Ammon's horn (tissue), 1 donor: ENCODE measurements at regions not wholly inside any gene's neighbourhood (a gene's known extent, or its start where the extent isn't known, plus 50 kb on each side); places are given as distances from the start of the nearest gene placed in this dataset.

Experiments used
- DNase-seq: peaks from one replicate; pipeline ENCODE4 v3.0.0-alpha.2; 2016; ENCODE audit warnings: low spot score

GRCh38 chr17:72501404-72502370 is 380.9 kb downstream of the SOX9 start:
- peak; percentile 74 for DNase-seq

DNA sequence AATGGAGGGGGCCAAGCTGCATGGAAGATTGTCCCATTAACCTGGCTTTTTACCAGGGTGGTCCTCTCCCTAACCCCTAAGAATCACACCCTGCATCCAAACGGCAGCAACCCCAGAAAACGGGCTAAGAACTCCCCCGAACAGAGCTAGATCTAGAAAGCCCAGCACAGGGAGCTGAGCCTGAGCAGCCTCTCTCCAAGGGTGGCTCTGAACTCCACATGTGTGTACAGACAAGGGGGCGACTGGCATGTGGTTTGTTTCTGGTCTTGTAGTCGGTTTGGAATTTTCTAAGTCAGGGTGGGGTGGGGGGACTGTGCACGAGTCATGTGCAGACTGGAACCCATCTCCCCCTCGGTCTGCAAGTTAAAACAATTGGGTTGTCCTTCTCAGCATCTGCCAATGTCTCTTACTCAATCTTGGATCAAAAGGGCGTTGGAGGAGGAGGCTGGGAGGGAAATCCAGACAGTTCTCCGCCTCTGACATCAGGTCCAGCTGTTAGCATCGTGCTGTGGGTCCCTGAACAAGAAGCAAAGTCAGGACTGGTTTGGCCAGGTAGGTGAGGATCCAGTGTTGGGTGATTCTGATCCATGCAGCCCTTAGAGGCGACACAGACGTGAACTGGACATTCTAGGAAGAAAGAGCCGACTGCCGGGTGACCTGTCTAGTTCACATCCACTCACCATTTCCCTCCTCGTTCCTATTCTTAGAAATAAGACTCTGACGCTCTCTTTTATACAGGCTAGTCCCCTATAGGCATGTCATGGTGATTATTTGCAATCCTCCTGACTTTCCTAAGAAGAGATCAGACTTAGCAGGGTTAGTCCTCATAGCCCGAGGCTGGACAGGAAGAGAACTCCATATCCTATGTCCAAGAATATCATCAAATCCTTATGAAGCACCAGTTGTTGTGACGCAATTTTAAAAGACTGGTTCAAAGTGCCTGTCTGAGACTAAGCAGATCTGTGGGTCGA is 381.8 kb downstream of the SOX9 start:
- DNase-seq, result no peak

GRCh38 chr17:72503556-72503955 is 382.7 kb downstream of the SOX9 start:
- no peak for DNase-seq

GRCh38 chr17:72504783-72505182 is 384.0 kb downstream of the SOX9 start:
- no peak for DNase-seq

DNA sequence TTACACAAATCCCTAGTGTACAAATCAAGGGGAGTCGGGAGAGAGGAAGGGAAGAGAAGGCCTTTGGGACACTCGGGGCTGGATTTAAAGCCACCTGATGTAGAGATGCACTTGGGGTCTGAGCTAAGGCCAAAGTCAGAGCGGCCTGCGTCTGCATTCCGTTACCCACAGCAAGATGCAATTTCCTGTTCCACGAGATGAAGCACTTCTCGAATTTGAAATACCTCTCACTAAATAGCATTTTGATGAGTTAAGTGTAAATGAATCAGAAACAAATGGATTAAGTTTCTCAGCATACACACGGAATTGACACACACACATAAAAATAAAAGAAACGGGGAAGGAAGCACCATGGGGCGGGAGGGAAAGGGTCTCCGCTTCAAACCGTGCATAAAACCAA is 386.0 kb downstream of the SOX9 start:
- no peak for DNase-seq

GRCh38 chr17:72507370-72507769 is 386.6 kb downstream of the SOX9 start:
- DNase-seq, result no peak

DNA sequence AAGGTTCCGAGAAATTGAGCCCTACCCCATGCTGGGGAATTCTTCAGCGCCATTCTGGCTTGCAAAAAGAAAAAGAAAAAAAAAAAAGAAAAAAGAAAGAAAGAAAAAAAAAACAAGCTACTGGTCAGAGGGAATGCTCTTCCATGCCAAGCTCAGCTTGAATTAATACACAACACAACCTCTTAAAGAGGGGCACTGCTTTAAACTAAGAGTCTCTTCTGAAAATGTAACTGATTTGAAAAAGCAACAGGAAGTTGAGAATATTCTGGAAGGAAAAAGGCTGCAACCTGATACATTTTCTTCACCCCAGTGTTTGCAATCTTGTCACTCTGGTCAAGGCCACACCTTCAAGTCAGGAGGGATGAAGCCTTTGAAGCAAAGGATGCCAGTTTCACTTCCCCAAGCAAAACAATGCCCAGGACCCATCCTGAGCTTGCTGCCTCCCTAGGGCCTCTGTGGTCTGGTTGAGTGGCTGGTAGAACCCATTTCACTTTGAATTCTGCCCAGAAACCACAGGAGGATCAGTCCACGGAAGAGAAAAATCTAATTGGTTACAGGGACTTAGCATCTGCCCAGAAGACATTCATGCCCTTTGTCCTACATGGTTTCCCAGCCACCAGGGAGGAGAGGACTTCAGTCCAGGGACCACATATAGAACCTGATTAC is 389.7 kb downstream of the SOX9 start:
- no peak for DNase-seq

- DNase-seq, result no peak
These were observed 390.4 kb downstream of the SOX9 start for GRCh38 chr17:72511242-72511641.

DNA sequence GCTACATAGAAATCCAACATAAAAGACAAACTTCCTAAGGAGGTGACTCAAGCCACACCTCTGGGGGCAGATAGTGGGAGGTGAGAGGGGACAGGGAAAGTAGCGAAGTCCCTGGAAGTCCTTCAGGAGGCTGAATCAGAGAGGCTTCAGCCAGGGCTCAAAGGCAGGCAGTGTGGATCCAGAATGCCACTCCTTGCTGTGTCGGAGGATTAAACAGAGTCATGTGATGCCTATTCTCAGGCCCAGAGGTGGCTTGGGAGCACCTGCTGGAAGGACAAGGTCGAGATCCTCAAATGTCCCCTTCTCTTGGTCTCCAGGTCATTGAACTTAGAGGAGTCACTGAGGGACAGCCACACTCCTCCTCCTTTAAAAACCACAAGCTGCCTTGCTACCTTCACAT is 391.1 kb downstream of the SOX9 start:
- DNase-seq, result no peak

- no peak for DNase-seq
These were observed 392.1 kb downstream of the SOX9 start for GRCh38 chr17:72512649-72513556.

GRCh38 chr17:72514321-72514861 is 393.6 kb downstream of the SOX9 start:
- no peak for DNase-seq

GRCh38 chr17:72514891-72515290 is 394.1 kb downstream of the SOX9 start:
- peak; percentile 66 for DNase-seq

- peak; percentile 62 for DNase-seq
These were observed 394.7 kb downstream of the SOX9 start for GRCh38 chr17:72515291-72516065.

GRCh38 chr17:72516772-72517399 is 396.1 kb downstream of the SOX9 start:
- peak; percentile 35 for DNase-seq

GRCh38 chr17:72517413-72518158 is 396.8 kb downstream of the SOX9 start:
- DNase-seq, result no peak

DNA sequence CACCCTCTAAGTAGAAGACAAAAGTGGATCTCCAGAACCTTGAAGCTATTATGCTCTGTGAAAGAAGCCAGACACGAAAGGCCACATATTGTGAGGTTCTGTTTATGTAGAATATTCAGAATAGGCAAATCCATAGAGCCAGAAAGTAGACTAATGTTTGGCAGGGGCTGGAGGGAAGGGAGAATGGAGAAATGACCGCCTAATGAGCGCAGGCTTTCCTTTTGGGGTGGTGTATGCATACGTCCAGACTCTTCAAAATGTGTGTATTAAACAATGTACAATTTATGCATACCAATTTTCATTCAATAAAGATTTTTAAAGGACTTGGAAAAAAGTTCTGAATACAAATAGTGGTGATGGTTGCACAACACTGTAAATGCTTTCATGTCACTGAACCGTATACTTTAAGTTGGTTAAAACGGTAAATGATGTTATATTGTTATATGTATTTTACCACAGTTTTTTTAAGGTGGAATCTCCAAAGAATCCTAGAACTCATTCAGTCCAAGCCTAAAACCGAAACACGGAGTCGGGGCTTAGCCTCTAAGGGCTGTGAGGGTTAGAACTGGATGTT is 397.4 kb downstream of the SOX9 start:
- no peak for DNase-seq

GRCh38 chr17:72518753-72519597 is 398.2 kb downstream of the SOX9 start:
- DNase-seq, result peak; percentile 32

DNA sequence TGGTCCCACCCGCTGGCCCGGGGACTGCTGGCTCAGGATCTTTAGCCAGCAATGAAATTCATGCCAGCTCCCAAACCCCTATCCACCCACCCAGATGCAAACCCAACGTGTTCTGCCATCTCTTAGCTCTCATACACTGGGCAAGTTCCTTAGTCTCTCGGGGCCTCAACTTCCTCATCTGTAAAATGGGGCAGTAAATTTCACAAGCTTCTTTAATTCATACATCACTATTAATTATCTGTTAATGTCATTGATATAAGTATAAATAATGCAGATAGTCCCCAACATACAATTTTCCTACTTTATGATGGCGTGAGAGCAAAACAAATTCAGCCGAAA is 398.7 kb downstream of the SOX9 start:
- DNase-seq, result no peak
